Activated T-helper 2 cell treated with anti-CD3 and anti-CD28 coated beads, Interferon-gamma antibody, Interleukin-2, Interleukin-4, amounts not matched to agents 10 μg/mL and 5 μg/mL and 100 μg/mL, durations not matched to agents 14 hours and 24 hours and 36 hours (primary cell): ENCODE measurements at regions not wholly inside any gene's neighbourhood (a gene's known extent, or its start where the extent isn't known, plus 50 kb on each side); places are given as distances from the start of the nearest gene placed in this dataset.

ENCODE experiments used
- DNase-seq: peaks from one replicate; pipeline ENCODE4 v3.0.0; 2021; ENCODE audit warnings: low spot score
- H3K27ac Mint-ChIP-seq: one replicate; pipeline ENCODE4 v1.8.0; 2021; ENCODE audit warnings: mixed read lengths
- H3K27me3 Mint-ChIP-seq: one replicate; pipeline ENCODE4 v1.8.0; 2021; ENCODE audit warnings: low read depth, mixed read lengths
- H3K36me3 Mint-ChIP-seq: one replicate; pipeline ENCODE4 v1.8.0; 2021; ENCODE audit warnings: low read depth, mixed read lengths
- H3K4me1 Mint-ChIP-seq: one replicate; pipeline ENCODE4 v1.8.0; 2021; ENCODE audit warnings: low read depth, mixed read lengths
- H3K4me3 Mint-ChIP-seq: one replicate; pipeline ENCODE4 v1.8.0; 2021; ENCODE audit warnings: low read depth, mild to moderate bottlenecking, moderate library complexity, mixed read lengths
- H3K9me3 Mint-ChIP-seq: one replicate; pipeline ENCODE4 v1.8.0; 2021; ENCODE audit warnings: mixed read lengths
- intact Hi-C: fragments of 100-400 bp; cut with micrococcal nuclease; formaldehyde crosslinking; loops from one replicate; pipeline ENCODE4 v1.15.1; 2023

DNA sequence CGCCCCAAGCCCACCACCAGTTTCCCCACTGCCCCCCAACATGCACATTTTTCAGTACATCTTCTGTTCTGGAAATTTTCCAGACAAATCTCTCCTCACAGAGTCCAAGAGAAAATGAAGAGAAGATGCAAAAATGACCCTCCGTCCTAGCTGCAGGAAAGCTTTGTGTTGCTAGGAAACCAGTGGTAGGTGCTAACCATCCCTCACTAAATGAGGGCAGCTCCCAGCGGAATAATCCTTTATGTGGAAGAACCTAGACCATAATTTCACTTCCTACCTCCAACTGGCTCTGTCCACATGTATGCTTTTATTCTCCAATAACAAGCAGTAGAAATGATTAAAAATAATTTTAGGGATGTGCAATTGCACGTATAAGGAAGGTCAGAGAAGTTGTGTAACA is 311.9 kb upstream of the EPHA4 start:
- intact Hi-C loops = no loop called here
- Mint-ChIP-seq H3K4me3 (no peak overlapping the region), H3K4me1 (no peaks in the 10 kb centered on the region), H3K27ac (no peak overlapping the region), H3K9me3 (peaks cover 3% of the 10 kb centered on the region), H3K36me3 (no peaks in the 10 kb centered on the region), H3K27me3 (no peaks in the 10 kb centered on the region)
- DNase-seq = no peak

DNA sequence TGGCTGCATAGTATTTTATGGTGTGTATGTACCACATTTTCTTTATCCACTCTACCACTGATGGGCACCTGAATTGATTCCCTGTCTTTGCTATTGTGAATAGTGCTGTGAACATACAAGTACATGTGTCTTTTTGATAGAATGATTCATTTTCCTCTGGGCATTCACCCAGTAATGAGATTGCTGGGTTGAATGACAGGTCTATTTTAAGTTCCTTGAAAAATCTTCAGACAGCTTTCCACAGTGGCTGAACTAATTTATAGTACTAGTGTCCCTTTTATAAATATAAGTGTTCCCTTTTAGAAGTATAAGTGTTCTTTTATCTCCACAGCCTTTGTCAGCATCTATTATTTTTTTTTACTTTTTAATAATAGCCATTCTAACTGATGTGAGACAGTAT is 303.9 kb upstream of the EPHA4 start:
- Mint-ChIP-seq H3K4me3 (no peak overlapping the region), H3K36me3 (no peaks in the 10 kb centered on the region), H3K9me3 (peaks cover 3% of the 10 kb centered on the region), H3K4me1 (no peaks in the 10 kb centered on the region), H3K27ac (no peak overlapping the region), H3K27me3 (no peaks in the 10 kb centered on the region)
- intact Hi-C loops = no loop called here
- DNase-seq = no peak

DNA sequence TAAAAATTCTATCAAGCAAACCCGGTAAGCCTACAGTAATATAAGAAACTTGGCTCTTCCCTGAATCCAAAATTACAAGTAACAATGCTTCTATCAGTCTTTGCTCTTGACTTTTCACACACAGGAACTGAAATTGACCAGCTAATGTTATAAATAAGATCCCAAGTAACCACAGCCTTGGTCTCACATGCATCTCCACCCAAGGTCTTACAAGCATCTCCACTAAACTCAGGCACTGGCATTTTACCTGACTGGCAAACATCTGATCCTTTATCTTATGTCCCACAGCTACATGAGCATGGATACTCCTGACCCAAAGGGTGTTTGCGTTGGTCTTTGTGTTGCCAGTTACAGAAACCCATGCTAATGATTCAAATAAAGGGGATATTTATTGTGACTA is 302.3 kb upstream of the EPHA4 start:
- no peak overlapping the region for H3K4me3 Mint-ChIP-seq
- peaks cover 5% of the 10 kb centered on the region for H3K9me3 Mint-ChIP-seq
- intact Hi-C loops = no loop called here
- H3K36me3 Mint-ChIP-seq = no peaks in the 10 kb centered on the region
- no peaks in the 10 kb centered on the region for H3K27me3 Mint-ChIP-seq
- no peaks in the 10 kb centered on the region for H3K4me1 Mint-ChIP-seq
- H3K27ac Mint-ChIP-seq = no peak overlapping the region
- no peak for DNase-seq

DNA sequence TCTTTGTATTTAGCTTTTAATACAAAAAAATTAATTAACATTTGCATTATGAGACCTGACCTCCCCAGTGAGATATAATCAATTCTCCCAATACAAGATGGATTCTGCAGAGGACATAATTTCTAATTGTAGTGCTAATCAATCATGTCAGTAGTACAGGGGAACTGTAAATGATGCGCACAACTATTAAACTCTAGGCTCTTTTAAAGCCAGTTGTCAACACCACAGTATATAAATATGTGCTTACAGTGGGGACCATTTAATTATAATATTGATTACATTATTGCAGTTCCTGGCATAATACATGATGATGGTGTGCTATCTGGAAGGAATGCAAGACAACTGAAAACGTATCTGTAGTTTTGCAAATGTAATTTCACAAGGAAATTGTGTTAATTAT is 285.6 kb upstream of the EPHA4 start:
- intact Hi-C loops = no loop called here
- DNase-seq = no peak
- peaks cover 3% of the 10 kb centered on the region for H3K9me3 Mint-ChIP-seq

DNA sequence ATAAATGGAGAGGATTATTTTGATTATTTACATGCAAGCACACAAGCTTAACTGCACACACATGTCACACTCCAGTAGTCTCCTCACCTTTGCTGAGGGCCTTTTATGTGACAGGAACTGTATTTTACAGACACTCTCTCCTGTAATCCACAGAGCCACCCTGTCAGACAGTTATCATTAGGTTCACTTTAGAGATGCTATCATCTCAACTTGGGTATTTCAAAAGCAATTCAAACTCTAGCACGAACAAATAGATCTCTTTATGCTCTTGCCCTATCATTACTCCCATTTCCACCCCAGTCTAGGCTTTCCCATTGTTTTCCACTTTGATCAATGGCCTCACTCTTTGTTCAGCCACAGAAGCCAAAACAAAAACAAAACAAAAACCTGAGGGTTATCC is 281.2 kb upstream of the EPHA4 start:
- Mint-ChIP-seq H3K36me3 (no peaks in the 10 kb centered on the region), H3K4me1 (no peaks in the 10 kb centered on the region), H3K27ac (no peak overlapping the region), H3K9me3 (peaks cover 3% of the 10 kb centered on the region), H3K27me3 (no peaks in the 10 kb centered on the region), H3K4me3 (no peak overlapping the region)
- intact Hi-C loops = no loop called here
- DNase-seq = no peak

More for the DNA sequence above, 285.6 kb upstream of the EPHA4 start:
- no peaks in the 10 kb centered on the region for H3K36me3 Mint-ChIP-seq
- H3K4me1 Mint-ChIP-seq = no peaks in the 10 kb centered on the region
- no peaks in the 10 kb centered on the region for H3K27me3 Mint-ChIP-seq
- H3K4me3 Mint-ChIP-seq = no peak overlapping the region
- H3K27ac Mint-ChIP-seq = no peak overlapping the region

DNA sequence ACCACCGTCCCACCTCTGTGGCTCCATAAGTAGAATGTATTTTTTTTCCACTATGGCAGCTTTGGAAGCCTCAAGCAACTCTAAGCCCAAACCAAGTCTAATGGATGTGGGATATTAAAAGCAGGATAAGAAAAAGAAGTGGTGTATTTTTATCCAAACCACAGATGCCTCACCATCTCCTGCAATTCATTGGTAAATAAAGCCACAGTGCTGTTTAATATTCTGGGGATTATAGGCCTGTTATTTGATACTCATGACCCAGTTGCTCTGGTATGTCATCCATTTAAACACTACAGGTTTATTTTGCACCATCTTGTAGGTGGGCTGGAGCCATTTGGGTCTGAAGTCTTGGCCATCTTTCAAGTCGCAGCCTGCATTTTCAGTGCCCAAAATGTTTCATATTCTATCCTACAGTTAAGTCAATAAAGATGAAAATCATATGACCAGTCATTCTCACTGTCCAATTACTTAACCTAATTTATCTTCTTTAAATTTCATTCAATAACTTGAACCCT is 279.5 kb upstream of the EPHA4 start:
- intact Hi-C loops = no loop called here
- Mint-ChIP-seq H3K36me3 (no peaks in the 10 kb centered on the region), H3K4me1 (no peaks in the 10 kb centered on the region), H3K27me3 (no peaks in the 10 kb centered on the region), H3K4me3 (no peak overlapping the region), H3K27ac (no peak overlapping the region), H3K9me3 (peaks cover 3% of the 10 kb centered on the region)
- DNase-seq = no peak

DNA sequence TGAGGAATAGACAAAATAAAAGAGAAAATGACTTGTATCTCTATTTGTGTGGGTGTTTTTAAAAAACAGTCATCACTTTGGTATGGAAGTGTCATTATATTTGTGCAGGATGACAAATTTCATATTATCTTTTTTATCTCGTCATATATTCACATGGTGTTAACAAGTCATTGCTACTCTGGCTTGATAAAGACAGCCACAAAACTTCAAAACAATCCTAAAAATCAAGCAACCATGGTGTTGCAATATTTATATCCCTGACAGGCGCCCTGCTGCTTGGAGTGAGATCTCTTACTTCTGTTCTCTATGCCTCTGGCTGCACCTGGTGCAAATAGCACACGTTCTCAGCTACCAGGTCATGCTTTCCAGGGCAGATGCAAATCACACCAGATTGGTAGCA is 278.0 kb upstream of the EPHA4 start:
- no peak for DNase-seq
- Mint-ChIP-seq H3K36me3 (no peaks in the 10 kb centered on the region), H3K27ac (no peak overlapping the region), H3K4me1 (no peaks in the 10 kb centered on the region), H3K4me3 (no peak overlapping the region), H3K27me3 (no peaks in the 10 kb centered on the region), H3K9me3 (peaks cover 3% of the 10 kb centered on the region)
- intact Hi-C loops = no loop called here

DNA sequence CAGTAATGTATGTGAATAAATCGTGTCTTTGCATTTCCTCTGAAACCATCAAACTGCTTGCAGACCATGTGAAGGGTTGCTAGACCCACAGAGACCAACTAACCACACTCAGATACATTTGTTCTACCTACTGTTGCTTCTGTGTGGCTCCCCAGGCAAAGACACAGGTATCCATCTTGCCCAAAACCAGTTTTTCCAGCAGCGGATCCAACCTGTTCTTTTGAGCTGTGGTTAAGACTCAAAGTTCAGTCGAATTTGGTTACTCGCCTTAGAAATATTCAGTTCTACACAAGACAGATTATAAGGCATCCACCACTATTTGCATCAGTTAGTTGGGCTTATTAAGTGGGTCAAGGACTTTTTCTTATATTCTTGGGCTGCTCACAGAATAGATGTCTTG is 276.2 kb upstream of the EPHA4 start:
- H3K9me3 Mint-ChIP-seq = no peaks in the 10 kb centered on the region
- no peak for DNase-seq
- no peaks in the 10 kb centered on the region for H3K27me3 Mint-ChIP-seq
- no peak overlapping the region for H3K27ac Mint-ChIP-seq
- no peaks in the 10 kb centered on the region for H3K36me3 Mint-ChIP-seq
- no peak overlapping the region for H3K4me3 Mint-ChIP-seq
- intact Hi-C loops = no loop called here
- H3K4me1 Mint-ChIP-seq = no peaks in the 10 kb centered on the region

DNA sequence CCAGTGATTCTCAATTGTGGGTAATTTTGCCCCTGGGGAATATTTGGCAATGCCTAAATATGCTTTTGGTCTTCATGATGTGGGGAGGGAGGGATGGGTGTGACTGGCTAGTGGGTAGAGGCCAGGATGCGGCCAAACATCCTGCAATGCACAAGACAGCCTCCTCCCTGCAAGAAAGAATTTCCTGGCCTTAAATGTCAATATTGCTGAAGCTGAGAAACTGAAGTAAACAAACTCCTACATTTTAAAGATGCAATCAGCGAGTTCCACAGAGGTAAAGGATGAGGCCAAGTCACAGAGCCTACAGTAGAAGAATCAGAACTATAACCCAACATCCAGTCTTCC is 272.9 kb upstream of the EPHA4 start:
- H3K27me3 Mint-ChIP-seq = no peaks in the 10 kb centered on the region
- no peak overlapping the region for H3K4me3 Mint-ChIP-seq
- intact Hi-C loops = no loop called here
- no peak overlapping the region for H3K27ac Mint-ChIP-seq
- no peaks in the 10 kb centered on the region for H3K4me1 Mint-ChIP-seq
- DNase-seq = no peak
- no peaks in the 10 kb centered on the region for H3K36me3 Mint-ChIP-seq
- no peaks in the 10 kb centered on the region for H3K9me3 Mint-ChIP-seq

DNA sequence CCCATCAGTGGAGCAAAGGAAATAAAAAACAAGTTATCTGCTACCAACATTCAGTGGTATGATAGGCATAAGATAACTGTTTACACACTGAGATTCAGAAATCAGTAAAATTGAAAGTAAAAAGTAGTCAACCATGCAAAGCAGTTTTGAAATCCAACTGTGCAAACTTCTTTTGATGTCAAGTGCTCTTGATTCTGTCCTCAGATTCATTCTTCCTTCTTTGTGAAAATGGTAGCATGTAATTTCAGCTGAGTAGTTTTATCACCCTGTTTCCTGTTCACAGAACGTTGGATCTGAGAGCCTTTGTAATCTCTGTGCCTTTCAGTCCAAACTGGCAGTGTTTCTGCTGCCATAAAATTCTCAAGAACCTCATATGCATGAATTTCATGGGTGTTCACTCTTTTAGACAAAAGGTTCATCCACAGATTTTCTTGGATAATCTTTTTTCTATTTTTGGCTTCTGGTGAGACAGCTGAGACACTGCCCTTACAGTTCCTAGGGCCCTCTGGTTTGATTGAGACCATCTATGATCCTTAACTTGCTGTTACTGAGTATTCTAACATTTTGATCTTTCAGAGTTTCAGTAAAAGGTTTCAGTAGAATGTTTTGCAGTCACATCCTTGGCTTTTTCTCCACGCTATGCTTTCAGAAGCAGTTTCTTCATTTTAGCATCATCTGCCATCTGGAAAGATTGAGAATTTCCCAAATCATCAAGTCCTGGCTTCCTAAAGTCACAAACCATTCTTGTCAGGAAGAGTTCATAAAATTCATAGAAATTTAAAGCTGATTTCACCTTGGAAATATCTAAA is 272.3 kb upstream of the EPHA4 start:
- H3K4me3 Mint-ChIP-seq = no peak overlapping the region
- no peaks in the 10 kb centered on the region for H3K36me3 Mint-ChIP-seq
- DNase-seq = no peak
- H3K9me3 Mint-ChIP-seq = no peaks in the 10 kb centered on the region
- intact Hi-C loops = no loop called here
- no peaks in the 10 kb centered on the region for H3K4me1 Mint-ChIP-seq
- H3K27me3 Mint-ChIP-seq = no peaks in the 10 kb centered on the region
- H3K27ac Mint-ChIP-seq = no peak overlapping the region

DNA sequence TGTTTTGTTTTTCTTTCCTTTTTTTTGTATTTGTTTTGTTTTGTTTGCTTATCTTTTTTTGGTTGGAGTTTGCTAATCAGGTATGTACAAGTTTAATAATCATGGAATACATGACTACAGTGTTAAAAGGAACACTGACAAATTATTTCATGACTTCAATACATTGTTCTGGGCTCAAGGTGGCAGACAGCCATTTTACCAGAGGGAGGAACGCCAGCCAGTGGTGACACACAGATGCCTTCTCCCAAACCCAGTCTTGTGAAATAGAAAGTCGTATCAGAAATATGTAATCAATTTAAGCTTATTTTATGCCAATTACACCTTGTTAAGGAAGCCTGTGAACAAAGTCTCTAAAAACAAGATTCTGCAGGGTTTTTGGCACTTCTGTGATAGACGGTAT is 264.0 kb upstream of the EPHA4 start:
- Mint-ChIP-seq H3K36me3 (no peaks in the 10 kb centered on the region), H3K9me3 (no peaks in the 10 kb centered on the region), H3K27ac (no peak overlapping the region), H3K4me3 (no peak overlapping the region), H3K4me1 (no peaks in the 10 kb centered on the region), H3K27me3 (no peaks in the 10 kb centered on the region)
- no peak for DNase-seq
- intact Hi-C loops = no loop called here

DNA sequence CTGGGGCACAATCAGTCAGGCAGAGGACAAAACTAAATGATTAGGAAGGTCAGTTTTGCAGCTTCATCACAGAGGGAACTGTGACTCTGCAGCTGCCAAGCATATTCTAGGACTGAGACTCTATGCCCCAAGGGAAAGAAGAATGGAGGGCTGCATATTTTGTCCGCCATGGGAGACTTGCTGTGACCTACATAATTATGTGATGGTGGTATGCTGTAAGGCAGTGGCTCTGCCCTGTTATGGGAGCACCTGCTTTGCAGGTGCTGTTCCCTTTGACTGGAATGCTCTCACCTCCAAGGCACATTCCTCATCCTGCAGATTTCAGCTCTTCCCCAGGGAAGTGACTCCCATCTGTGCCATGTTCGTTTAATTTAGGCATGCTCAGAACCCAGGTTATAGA is 261.9 kb upstream of the EPHA4 start:
- no peak for DNase-seq
- Mint-ChIP-seq H3K36me3 (no peaks in the 10 kb centered on the region), H3K27me3 (no peaks in the 10 kb centered on the region), H3K4me3 (no peak overlapping the region), H3K9me3 (no peaks in the 10 kb centered on the region), H3K27ac (no peak overlapping the region), H3K4me1 (no peaks in the 10 kb centered on the region)
- intact Hi-C loops = no loop called here

DNA sequence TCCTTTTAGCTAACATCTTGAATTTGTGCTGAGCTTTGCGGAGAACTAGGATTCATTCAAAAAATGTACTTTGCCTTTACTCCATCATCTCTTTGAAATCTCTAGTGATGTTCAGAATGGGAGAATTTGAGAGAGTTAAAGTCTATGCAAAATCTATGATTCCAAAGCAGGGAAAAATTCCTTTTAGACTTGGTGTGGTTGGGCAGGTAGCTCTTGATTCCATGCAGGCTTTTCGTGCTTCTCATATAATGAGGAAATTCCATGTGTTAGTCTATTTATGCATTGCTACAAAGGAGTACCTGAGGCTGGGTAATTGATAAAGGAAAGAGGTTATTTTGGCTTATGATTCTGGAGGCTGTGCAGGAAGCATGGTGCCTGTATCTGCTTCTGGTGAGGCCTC is 258.9 kb upstream of the EPHA4 start:
- H3K9me3 Mint-ChIP-seq = no peaks in the 10 kb centered on the region
- H3K27ac Mint-ChIP-seq = no peak overlapping the region
- no peaks in the 10 kb centered on the region for H3K27me3 Mint-ChIP-seq
- no peak for DNase-seq
- intact Hi-C loops = no loop called here
- no peaks in the 10 kb centered on the region for H3K4me1 Mint-ChIP-seq
- H3K36me3 Mint-ChIP-seq = no peaks in the 10 kb centered on the region
- no peak overlapping the region for H3K4me3 Mint-ChIP-seq

DNA sequence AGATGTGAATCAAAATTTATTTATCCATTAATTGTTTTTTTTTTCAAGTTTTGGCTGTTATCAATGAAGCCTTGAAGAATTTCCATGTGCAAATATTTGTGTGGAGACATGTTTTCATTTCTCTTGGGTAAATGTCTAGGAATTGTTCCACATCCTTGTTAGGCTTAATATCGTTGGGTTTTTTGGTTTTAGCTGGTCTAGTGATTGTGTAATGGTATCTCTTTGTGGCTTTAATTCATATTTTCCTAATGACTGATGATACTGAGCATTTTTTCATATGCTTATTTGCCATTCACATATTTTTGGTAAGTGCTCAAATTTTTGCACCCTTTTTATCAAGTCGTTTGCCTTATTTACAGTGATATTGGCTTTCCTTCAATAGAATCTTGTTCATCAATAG is 250.3 kb upstream of the EPHA4 start:
- Mint-ChIP-seq H3K4me3 (no peak overlapping the region), H3K27me3 (no peaks in the 10 kb centered on the region), H3K9me3 (no peaks in the 10 kb centered on the region), H3K4me1 (no peaks in the 10 kb centered on the region), H3K36me3 (no peaks in the 10 kb centered on the region), H3K27ac (no peak overlapping the region)
- intact Hi-C loops = loop anchor here (10.0 kb wide), 1 partner anchor 1078 kb away; no protein-coding TSS in a partner anchor
- no peak for DNase-seq
